ENCODE measurements at regions not wholly inside any gene's neighbourhood (a gene's known extent, or its start where the extent isn't known, plus 50 kb on each side); places are given as distances from the start of the nearest gene placed in this dataset.

DNA sequence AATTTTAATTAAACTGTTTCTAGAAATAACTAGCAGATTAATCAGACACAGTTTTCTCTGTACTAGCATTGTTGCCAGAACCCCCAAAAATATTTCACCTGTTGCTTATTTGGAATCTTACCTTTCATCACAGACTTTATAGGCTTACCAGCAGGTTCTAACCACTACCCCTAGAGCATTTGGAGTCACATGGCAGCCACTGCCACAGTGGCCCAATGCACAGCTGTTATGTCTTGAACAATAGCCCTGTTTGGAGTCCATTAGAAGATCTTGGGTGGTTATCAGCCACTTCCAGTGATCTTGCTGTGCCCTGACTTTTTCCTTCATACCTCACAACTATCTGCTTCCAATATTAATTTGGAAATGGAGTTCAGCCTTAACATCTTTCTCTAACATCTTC, 186.2 kb upstream of the TANK start:
- DNase-seq = no peak

DNA sequence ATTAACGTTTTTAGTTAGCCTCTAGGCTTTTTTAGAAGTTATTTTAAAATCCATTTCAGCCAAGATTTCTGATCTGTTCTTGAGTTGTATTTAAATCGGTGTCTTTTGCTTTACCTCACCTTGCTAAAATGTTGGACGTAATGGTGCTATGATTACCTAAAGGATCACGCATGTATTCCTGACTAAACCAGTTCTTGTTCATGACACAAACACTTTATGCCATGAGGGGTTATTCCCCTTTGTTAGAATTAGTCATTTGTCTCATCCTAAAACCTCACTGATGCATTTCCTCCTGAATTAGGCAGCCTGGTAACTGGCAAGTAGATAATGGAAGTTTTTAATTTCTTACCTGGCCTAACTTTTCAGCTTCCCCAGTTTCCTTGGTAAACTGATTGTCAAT, 185.4 kb upstream of the TANK start:
- DNase-seq = no peak

DNA sequence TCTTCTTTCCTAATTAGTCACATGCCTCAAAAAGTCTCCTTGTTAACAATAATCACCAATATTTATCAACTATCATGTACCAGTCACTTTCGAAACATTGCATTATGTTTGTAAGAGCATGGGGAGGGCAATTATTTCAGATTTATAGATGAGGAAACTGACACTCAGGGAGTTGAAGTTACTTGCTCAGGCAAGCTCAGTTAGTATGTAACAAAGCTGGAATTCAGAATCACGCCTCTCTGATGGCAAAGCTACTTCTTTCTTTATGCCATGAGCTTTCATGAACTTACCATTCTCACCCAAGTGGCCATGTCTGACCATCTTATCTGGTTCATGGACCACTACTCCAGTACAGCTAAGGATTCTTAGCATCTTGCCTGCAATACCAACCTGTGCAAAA, 183.4 kb upstream of the TANK start:
- DNase-seq = no peak

DNA sequence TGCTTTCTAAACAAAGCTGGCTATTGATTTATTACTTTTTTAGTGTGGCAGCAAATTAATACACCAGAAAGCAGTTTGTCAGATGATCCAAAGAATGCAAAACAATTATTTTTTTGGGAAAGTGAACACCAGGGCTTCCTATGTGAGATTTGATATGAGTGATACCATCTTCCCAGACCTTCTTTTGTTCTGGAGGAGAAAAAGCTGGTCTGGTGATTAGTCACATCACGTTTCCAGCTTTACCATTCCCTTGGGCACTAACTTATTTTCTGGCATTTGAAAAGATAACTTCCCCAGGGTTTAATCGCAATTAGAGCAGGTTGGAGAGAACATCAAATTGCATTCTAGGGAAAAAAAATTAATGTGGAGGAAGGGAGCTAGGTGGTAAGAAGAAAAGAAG, 182.9 kb upstream of the TANK start:
- no peak for DNase-seq

DNA sequence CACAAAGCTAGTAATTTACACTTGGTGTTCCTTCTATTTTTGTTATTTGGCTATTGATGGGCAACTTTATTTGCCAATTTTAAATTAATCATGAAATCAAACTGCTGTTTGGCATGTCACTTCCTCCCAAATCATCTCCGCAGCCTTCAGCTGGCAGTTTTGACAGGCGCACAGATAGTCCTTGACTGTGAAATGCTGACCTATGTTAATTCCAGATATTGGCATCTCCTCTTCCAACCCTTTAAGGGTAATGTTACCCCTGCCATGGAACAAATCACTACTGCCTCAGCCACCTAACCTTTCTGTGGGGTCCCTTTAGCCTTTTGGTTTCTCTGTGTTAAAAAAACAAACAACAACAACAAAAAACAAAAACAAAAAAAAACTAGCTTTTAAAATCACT, 182.4 kb upstream of the TANK start:
- DNase-seq = no peak

DNA sequence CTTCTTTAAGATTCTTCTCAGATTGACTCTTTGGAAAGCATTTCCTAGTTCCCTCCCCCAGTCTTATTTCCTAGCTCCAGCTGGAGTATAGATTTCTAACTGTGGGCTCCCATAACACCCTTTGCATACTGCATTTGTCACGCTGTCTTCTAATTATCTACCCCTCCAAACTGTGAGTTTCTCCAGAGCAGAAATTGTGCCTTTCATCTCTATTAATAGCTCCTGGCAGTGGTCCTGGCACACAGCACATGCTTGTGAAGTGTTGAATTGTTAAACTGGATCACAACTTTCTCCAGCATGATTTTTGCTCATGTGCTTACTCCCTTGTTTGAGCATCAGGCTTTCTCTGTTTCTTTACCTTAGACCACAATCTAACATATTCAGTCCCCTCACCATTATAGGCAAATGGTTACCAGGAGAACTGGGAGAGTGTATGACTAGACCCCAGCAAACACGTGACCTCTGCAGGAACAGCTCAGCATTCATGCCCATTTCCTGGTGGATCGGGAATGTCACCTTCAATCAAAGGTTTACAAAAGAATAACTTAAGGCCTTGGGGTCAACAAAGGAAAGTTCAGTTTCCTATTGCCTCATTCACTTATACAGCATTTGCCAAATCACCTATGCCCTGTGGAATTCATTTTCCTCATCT, 175.7 kb upstream of the TANK start:
- DNase-seq = no peak

DNA sequence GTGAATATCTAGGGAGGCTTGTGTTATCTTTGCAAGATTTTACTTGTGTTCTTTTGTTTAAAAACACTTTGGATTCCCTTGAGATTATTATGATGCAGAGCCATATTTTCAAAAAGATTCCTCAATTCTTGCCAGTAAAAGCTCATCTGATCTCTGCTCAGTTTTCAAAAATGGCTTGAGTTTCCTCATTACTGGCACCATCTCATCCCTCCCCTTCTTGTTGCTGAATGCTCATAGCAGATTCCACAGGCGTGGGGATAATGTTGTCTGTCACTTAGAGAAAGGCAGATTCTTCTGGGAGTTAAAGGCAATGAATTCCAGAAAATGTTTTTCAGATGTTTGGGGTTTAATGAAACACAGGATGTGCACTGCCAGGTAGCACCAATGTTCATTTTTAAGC, 170.4 kb upstream of the TANK start:
- DNase-seq = no peak

DNA sequence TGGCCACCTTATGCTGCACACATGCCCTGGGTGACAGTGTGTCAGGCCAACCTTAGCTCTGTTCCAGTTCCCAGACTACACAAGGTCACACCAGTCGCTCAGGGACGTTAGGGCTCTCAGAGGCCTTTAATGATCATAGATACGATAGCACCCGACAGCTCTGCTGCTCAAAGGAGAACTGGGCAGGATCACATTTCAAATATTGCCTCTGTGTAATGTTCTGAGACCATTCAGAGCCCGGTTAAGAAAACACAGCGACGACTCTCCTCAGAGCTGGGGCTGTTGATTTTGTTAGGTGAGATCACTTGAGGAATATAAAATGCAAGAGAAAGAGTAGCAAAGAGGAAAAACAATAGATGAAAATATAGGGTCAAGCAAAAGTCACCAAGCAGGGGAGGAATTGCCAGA, 166.6 kb upstream of the TANK start:
- no peak for DNase-seq

DNA sequence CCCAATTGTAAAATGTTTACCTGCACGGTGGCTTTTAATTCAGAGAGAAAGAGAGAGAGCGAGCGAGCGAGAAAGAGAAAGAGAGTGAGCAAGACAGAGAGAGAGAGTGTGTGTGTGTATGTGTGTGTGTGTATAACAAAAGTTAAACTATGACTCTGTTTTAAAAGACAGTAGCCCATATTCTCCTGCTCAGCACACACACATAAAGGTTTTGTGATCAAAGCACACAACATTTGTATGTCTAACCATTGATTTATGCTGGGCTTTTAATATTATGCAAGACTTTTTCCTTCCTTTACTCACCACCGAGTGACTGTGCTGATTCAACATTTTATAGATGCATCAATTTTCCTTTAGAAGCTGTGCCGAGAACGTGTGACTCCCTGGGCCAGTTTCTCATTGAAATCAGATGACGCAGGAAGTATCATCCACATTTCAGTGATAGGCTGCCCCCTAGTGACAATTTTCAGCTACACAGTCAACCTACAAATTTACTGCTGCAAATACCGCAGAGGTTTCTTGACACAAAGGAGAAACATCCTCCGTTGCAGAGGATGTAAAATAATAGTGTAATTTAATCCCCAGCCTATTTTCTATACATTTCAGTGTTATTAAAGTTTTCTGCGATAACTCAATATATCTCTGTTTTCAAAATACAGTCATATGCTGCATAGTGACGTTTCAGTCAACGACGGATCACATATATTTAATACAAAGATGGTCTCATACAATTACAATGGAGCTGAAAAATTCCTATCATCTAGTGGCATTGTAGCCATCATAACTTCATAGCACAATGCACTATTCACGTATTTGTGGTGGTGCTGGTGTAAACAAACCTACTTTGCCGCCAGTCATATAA, 165.9 kb upstream of the TANK start:
- DNase-seq = peak; percentile 60

DNA sequence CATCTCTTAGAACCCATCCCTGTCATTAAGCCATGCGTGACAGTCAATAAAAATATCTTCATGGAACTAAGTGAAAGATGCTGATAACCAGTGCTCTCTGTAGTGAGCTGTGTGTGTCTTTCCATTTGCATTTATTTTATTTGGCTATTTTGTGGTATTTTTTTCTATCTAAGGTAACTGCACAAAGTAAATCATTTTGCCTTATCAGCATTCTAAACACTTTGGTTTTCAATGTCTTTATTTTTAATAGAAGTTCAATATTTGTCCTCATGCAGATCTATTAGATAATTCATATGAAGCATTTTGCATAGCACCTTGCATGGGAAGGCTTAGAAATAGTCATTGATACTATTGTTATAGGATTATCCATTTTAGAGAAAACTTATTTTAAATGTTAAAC, 163.6 kb upstream of the TANK start:
- no peak for DNase-seq

DNA sequence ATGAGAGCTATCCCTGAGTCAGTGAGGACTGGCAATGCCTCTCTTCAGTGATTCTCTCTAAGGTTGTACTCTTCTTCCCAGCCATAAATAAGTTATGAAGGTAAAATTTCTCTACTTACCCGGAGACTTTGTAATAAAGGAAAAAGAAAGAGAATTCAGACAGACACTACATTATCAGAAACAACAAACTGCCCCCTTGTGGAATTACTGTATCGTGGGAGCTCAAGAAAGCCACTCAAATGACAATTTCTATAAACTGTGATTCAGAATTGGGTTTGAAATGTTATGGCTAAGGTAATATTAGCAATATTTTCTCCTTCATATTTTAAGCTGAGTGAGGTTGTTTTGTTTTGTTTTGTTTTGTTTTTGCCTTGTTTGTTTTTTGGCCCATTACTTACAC, 155.8 kb upstream of the TANK start:
- no peak for DNase-seq

DNA sequence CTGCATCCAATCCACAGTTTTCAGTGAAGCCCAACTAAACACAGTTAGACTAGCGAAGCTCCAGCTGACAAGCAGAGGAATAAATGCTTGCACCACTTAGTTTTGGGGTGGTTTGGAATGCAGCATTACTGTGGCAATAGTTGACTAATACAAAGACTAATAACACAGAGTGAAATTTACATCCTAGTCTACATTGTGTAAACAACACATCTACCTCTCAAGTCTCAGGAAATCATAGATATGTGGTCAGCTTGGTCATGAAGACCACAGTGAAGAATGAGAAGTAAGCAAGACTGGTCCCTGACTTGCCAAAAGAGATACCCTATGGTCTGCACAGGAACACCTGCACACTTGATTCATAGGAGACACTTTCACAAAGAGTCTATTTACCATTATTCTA, 155.1 kb upstream of the TANK start:
- DNase-seq = no peak

DNA sequence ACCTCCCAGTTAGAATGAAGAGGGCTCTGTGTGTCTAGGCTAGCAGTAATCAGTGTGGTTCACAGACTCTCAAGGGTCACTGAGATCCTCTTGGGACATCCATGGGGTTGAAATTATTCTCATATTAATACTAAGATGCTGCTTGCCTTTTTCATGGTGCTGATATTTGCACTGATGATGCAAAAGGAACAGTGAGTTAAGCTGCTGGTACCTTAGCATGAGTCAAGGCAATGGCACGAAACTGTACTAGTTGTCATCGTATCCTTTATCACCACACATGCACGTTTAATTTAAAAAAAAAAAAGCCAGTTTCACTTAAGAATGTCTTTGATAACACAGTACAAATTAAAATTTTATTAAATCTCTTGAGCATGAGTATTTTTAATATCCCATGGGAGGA, 151.9 kb upstream of the TANK start:
- no peak for DNase-seq

DNA sequence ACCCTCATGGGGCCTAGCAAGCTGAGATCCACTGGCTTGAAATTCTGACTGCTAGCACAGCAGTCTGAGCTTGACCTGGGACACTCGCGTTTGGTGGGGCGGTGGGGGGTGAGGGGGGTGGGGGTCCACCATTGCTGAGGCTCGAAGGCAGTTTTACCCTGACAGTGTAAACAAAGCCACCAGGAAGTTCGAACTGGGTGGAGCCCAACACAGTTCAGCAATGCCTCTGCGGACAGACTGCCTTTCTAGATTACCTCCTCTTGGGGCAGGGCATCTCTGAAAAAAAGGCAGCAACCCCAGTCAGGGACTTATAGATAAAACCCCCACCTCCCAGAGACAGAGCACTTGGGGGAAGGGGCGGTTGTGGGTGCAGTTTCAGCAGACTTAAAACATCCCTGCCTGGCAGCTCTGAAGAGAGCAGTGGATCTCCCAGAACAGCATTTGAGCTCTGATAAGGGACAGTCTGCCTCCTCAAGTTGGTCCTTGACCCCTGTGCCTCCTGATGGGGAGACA, 149.7 kb upstream of the TANK start:
- DNase-seq = no peak

DNA sequence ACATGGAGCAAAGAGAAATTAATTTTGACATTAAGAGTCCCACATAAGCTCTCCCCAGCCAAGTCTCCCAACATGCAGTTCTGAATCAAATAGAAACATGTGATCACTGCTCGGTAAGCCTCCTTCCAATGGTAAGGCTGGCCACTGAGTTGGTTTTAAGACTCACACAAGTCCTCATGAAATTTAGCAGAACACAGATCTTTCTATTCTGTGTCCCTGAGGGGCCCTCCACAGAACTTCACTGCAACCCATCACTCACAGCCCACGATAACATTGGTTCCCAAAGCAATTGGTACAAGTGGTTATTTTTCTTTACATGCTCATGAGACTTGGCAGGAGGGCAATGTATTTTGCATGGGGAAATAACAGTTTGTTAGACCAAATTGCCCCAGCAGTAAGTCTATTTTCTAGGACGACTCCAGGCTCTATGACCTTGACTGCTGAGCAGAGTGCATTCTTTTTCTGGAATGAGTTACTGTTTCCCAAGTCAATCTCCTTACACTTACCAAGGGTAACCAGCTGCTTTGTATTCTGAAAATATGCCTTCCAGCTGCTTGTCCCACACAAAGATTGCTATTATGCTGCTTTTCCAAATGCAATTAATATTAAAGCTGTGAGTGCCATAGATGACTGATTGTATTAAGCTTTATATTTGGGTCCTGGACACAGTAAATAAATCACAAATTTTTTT, 142.3 kb upstream of the TANK start:
- DNase-seq = no peak

DNA sequence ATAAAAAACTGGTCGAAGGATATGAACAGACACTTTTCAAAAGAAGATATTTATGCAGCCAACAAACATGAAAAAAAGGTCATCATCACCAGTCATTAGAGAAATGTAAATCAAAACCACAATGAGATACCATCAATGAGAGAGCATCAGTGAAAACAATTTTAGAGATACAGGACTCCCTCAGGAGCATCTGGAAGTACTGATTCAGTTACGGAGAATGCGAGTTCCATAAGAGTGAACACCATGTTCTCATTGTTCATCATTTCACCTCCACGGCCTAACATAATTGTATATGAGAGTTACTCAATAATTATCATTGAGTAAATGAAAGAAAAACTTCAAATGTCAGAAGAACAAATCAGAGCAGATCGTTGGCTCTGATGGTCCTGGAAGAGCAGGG, 140.9 kb upstream of the TANK start:
- no peak for DNase-seq

DNA sequence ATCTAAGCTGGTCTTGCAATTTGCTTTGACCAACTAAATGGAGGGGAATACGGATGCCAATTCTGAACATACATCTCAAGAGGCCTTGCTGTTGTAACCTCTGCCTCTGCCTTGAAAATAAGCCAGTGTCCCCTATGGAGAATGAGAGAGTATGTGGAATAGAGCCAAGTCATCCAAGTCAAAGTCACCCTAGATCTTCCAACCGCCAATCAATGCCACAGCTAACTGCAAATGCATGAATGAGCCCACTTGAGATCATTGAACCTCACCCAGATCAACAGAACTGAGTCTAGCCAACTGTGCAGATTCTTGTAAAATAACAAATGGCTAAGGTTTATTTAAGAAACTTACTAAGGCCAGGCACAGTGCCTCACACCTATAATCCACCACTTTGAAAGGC, 139.8 kb upstream of the TANK start:
- DNase-seq = no peak

DNA sequence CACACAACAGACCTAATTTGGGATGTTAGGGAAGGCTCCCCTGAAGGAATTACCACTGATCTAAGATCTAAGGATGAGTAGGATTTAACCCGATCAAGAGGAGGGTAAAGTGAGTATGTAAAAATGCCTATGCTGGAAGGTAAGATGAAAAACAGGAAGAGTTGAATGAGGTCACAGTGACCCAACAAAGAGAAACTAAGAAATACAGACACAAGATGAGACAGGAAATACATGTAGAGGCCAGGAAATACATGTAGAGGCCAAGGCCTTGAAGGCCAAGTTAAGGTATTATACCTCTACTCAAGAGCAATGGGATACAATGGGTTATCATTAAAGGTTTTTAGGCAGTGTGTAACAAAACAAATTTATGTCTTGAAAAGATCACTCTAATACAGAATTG, 131.6 kb upstream of the TANK start:
- no peak for DNase-seq

DNA sequence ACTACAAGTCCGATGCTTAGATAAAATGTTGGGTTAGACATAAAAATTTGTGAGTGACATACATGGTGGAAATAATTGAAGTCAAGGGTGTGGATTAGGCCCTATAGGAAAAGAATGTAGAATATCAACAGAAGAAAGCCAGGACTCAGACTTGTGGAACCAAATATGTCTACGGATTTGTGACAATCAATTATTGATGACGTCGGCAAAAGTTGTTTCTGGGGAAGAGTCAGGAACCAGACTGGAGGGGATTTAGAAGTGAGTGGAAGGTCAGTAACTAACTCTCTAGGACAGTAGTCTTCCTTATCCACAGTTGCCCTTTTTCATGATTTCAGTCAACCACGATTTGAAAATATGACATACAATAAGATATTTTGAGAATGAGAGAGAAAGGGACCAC, 130.9 kb upstream of the TANK start:
- DNase-seq = no peak

DNA sequence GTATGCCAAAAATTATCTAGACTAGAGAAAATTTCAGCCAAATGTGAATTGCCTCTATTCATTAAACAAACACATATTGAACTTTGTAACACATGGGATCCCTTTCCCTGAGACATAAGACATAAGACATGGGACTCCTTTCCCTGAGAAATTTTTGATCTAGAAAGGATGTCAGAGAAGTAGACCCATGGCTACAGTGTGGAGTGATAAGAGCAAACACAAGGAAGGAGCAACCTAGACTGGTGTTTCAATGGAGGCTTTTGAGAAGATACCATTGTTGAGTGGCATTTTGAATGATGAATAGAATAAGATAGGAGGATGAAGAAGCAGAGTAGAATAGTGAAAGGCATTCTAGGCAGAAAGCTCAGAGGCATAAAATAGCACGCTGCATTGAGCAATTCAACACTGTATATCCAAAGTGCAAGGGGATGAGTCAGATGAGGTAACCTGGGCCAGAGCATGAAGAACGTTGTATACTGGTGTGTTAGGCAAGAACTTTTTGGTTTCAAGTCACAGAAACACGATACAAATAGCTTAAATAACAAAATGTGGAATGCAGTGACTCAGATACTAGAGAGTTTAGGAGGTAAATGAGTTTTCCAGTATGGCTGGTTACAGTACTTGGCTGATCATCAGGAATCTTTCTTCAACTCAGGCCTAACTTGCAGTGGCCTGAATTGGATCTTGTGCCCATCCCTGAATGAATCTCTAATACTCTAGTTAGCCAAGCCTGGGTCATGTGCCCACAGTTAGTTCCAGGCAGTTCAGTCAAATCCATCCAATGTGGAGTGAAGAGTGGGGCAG, 129.8 kb upstream of the TANK start:
- DNase-seq = no peak

DNA sequence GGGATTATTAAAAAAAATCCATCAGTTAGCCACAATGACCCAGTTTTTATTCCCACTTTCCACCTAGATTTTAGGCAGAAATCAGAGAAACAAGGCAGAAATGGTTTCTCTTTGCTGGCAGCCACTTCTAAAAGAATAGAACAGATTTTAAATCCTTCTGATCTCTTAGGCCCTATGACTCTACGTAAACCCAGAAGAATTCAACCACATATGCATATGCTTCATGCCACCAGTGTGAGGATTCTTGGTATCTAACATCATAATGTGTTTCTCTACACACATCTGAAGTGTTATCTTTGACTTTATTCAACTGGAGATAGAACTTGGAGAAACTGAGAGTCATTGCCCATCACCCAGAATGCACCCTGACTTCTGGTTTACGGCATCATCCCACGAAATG, 128.7 kb upstream of the TANK start:
- no peak for DNase-seq

DNA sequence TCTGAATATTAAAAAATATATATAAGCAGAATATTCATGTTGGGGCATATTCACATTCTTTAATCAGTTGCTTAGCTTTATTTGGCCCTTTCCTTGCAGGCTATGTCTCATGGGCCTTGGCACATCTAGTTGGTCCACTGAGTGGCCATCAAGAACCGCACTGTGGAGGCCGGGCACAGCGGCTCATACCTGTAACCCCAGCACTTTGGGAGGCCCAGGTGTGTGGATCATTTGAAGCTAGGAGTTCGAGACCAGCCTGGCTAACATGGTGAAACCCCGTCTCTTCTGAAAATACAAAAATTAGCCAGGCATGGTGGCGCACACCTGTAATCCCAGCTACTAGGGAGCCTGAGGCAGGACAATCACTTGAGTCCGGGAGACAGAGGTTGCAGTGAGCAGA, 127.6 kb upstream of the TANK start:
- no peak for DNase-seq

DNA sequence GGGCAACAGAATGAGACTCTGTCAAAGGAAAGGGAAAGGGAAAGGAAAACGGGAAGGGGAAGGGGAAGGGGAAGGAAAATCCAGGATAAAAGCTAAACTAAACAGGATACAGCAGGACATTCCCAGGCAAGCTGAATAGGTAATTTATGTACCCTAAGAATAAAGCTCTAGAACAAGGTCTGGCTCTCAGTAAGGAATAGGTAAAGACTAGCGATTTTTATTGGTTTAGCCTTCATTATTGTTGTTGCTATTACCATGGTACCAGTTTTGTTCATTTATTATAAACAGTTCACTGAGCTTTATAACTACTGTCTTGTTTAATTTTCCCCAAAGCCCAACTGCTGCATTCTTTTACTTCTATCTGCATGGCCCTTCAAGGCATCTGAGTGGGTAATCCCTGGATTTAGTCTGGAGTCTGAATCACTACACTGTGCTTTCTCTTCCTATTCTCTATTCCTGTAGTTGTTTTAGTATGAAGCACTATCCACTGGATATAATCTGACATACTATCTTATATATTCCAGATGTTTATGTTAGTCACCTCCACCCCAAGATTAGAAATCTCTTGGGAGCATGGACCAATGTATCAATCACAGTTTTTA, 127.1 kb upstream of the TANK start:
- DNase-seq = no peak

Data from activated naive CD4-positive, alpha-beta T cell treated with Interleukin-2 at 50 U/mL for 16 hours (primary cell).